H9 (cell line): ENCODE measurements at regions not wholly inside any gene's neighbourhood (a gene's known extent, or its start where the extent isn't known, plus 50 kb on each side); places are given as distances from the start of the nearest gene placed in this dataset.

ENCODE experiments used
- DNase-seq: peaks from one replicate; pipeline ENCODE4 v3.0.0-alpha.2; 2017
- H2AFZ ChIP-seq: one replicate; pipeline ENCODE4 v1.6.1; 2013; ENCODE audit warnings: mild to moderate bottlenecking, low read length, control low read depth, moderate library complexity
- H2AK5ac ChIP-seq: 2 replicates; pipeline ENCODE4 v1.6.1; 2013; ENCODE audit warnings: low read length, control low read depth, mixed read lengths; ENCODE audit not compliant: insufficient read length
- H2BK120ac ChIP-seq: one replicate; pipeline ENCODE4 v1.6.1; 2013; ENCODE audit warnings: low read depth, mild to moderate bottlenecking, low read length, control low read depth, inconsistent platforms; ENCODE audit not compliant: poor library complexity, severe bottlenecking
- H2BK12ac ChIP-seq: 2 replicates; pipeline ENCODE4 v1.6.1; 2013; ENCODE audit warnings: low read length, control low read depth, mixed read lengths, low read depth; ENCODE audit not compliant: insufficient read length
- H2BK15ac ChIP-seq: 2 replicates; pipeline ENCODE4 v1.6.1; 2013; ENCODE audit warnings: low read depth, low read length, control low read depth
- H2BK20ac ChIP-seq: one replicate; pipeline ENCODE4 v1.6.1; 2013; ENCODE audit warnings: low read depth, mild to moderate bottlenecking, low read length, control low read depth, inconsistent platforms; ENCODE audit not compliant: poor library complexity, severe bottlenecking
- H2BK5ac ChIP-seq: 2 replicates; pipeline ENCODE4 v1.6.1; 2013; ENCODE audit warnings: low read length, control low read depth, mixed read lengths; ENCODE audit not compliant: insufficient read length
- H3K14ac ChIP-seq: 2 replicates; pipeline ENCODE4 v1.6.1; 2013; ENCODE audit warnings: low read length, control low read depth; ENCODE audit not compliant: insufficient read depth
- H3K18ac ChIP-seq: 2 replicates; pipeline ENCODE4 v1.6.1; 2013; ENCODE audit warnings: low read depth, mild to moderate bottlenecking, mixed read lengths, low read length, control low read depth; ENCODE audit not compliant: insufficient read length
- H3K23ac ChIP-seq: 2 replicates; pipeline ENCODE4 v1.6.1; 2013; ENCODE audit warnings: low read length, control low read depth, mixed read lengths, low read depth; ENCODE audit not compliant: insufficient read length
- H3K23me2 ChIP-seq: 2 replicates; pipeline ENCODE4 v1.6.1; 2013; ENCODE audit warnings: low read depth, mild to moderate bottlenecking, mixed read lengths, low read length, control low read depth; ENCODE audit not compliant: insufficient read length, poor library complexity, severe bottlenecking
- H3K27ac ChIP-seq: 2 replicates; pipeline ENCODE4 v1.5.1; 2013; ENCODE audit warnings: low read length, control low read depth, mixed read lengths, low read depth; ENCODE audit not compliant: insufficient read length
- H3K27me3 ChIP-seq: 2 replicates; pipeline ENCODE4 v1.6.1; 2013; ENCODE audit warnings: low read length, control low read depth, inconsistent platforms; ENCODE audit not compliant: insufficient read depth
- H3K4ac ChIP-seq: 2 replicates; pipeline ENCODE4 v1.6.1; 2013; ENCODE audit warnings: low read depth, mild to moderate bottlenecking, control low read depth, inconsistent platforms, low read length, moderate library complexity
- H3K4me1 ChIP-seq: 2 replicates; pipeline ENCODE4 v1.6.1; 2013; ENCODE audit warnings: low read length, control low read depth, inconsistent platforms; ENCODE audit not compliant: insufficient read depth
- H3K4me2 ChIP-seq: 2 replicates; pipeline ENCODE4 v1.6.1; 2013; ENCODE audit warnings: low read length, control low read depth, mixed read lengths; ENCODE audit not compliant: insufficient read length, insufficient read depth
- H3K56ac ChIP-seq: 2 replicates; pipeline ENCODE4 v1.6.1; 2013; ENCODE audit warnings: low read depth, mild to moderate bottlenecking, mixed read lengths, low read length, control low read depth; ENCODE audit not compliant: insufficient read length
- H3K79me1 ChIP-seq: 2 replicates; pipeline ENCODE4 v1.6.1; 2013; ENCODE audit warnings: low read depth, mild to moderate bottlenecking, moderate library complexity, low read length, control low read depth, inconsistent platforms; ENCODE audit not compliant: insufficient read depth, poor library complexity, severe bottlenecking
- H3K79me2 ChIP-seq: 2 replicates; pipeline ENCODE4 v1.6.1; 2013; ENCODE audit warnings: low read length, control low read depth, inconsistent platforms; ENCODE audit not compliant: insufficient read depth
- H3K9ac ChIP-seq: 2 replicates; pipeline ENCODE4 v1.6.1; 2013; ENCODE audit warnings: low read length, control low read depth, mixed read lengths; ENCODE audit not compliant: insufficient read length; ENCODE audit errors: extremely low read depth
- H3K9me3 ChIP-seq: one replicate; pipeline ENCODE4 v1.6.1; 2013; ENCODE audit warnings: low read depth, low read length, inconsistent platforms; ENCODE audit not compliant: control insufficient read depth
- H3T11ph ChIP-seq: one replicate; pipeline ENCODE4 v1.6.1; 2013; ENCODE audit warnings: mild to moderate bottlenecking, low read length, control low read depth, inconsistent platforms
- H4K20me1 ChIP-seq: one replicate; pipeline ENCODE4 v1.6.1; 2013; ENCODE audit not compliant: control insufficient read depth, insufficient read length, insufficient read depth
- H4K5ac ChIP-seq: 2 replicates; pipeline ENCODE4 v1.6.1; 2013; ENCODE audit warnings: low read depth, mild to moderate bottlenecking, mixed read lengths, low read length, control low read depth; ENCODE audit not compliant: insufficient read length
- H4K8ac ChIP-seq: replicated peaks from 2 replicates; pipeline ENCODE4 v1.6.1; 2013; ENCODE audit warnings: low read length, control low read depth, mixed read lengths, low read depth; ENCODE audit not compliant: insufficient read length
- H4K91ac ChIP-seq: 2 replicates; pipeline ENCODE4 v1.6.1; 2013; ENCODE audit warnings: low read depth, mild to moderate bottlenecking, moderate library complexity, mixed read lengths, low read length, control low read depth; ENCODE audit not compliant: insufficient read length
- H3K27ac Mint-ChIP-seq, 3 experiments: 2 replicates in 2 of 3; 3 replicates in 1 of 3; pipeline ENCODE4 v1.8.0; 2020 to 2021; ENCODE audit warnings: mixed read lengths in 3 of 3, mild to moderate bottlenecking in 1 of 3, moderate library complexity in 1 of 3
- H3K27me3 Mint-ChIP-seq: 2 replicates; pipeline ENCODE4 v1.8.0; 2021; ENCODE audit warnings: low read depth, mild to moderate bottlenecking, moderate library complexity, mixed read lengths
- H3K36me3 Mint-ChIP-seq, 3 experiments: 2 replicates in 2 of 3; 3 replicates in 1 of 3; pipeline ENCODE4 v1.8.0; 2020 to 2021; ENCODE audit warnings: low read depth in 3 of 3, mixed read lengths in 3 of 3; ENCODE audit not compliant: insufficient read depth in 1 of 3
- H3K4me1 Mint-ChIP-seq, 2 experiments: 2 replicates each; pipeline ENCODE4 v1.8.0; 2020; ENCODE audit warnings: mixed read lengths in 2 of 2
- H3K4me3 Mint-ChIP-seq, 2 experiments: 2 replicates in 1 of 2; 3 replicates in 1 of 2; pipeline ENCODE4 v1.8.0; 2020 to 2021; ENCODE audit warnings: mild to moderate bottlenecking in 2 of 2, mixed read lengths in 2 of 2, moderate library complexity in 1 of 2
- H3K9me3 Mint-ChIP-seq, 2 experiments: 2 replicates in 1 of 2; 3 replicates in 1 of 2; pipeline ENCODE4 v1.8.0; 2020; ENCODE audit warnings: mild to moderate bottlenecking in 2 of 2, mixed read lengths in 2 of 2, moderate library complexity in 1 of 2
- WGBS: extraction: QIAGEN DNeasy Blood & Tissue Kit; methylation state at CpG from one replicate; pipeline ENCODE4 v1.1.7; 2013; ENCODE audit warnings: missing lambda C conversion rate, low lambda C conversion rate, mixed read lengths; ENCODE audit not compliant: insufficient read length; ENCODE audit errors: extremely low coverage; 5-methylcytosine and 5-hydroxymethylcytosine counted together
- TF ChIP-seq, protein P1 (sequence below): fragments of 200-600 bp; sonication (generic); conservative IDR thresholded peaks from 3 replicates; pipeline ENCODE4 v1.8.0; 2021; ENCODE audit warnings: antibody characterized with exemption, mild to moderate bottlenecking

- no peak overlapping the region for H3K4me2 ChIP-seq
- no peak overlapping the region for H4K8ac ChIP-seq
- WGBS, result no CpG with 5 or more reads among the region's 1 CpG
- H3K14ac ChIP-seq, result no peak overlapping the region
- H3K23me2 ChIP-seq, result no peaks in the 10 kb centered on the region
- H3K18ac ChIP-seq, result no peak overlapping the region
- no peak overlapping the region for H2BK5ac ChIP-seq
- H4K91ac ChIP-seq, result no peak overlapping the region
- no peak overlapping the region for H3K56ac ChIP-seq
- no peaks in the 10 kb centered on the region for H3K9me3 Mint-ChIP-seq
- no peak overlapping the region for H3K4ac ChIP-seq
- no peak overlapping the region for H3K4me3 Mint-ChIP-seq
- H3K23ac ChIP-seq, result no peak overlapping the region
- H3K4me1 ChIP-seq, result peaks cover 6% of the 10 kb centered on the region; the same call in 1 of the 2 replicates
- DNase-seq, result no peak
- H3K4me1 Mint-ChIP-seq, result peaks cover 19 to 26% of the 10 kb centered on the region in 2 experiments
- no peak overlapping the region for H2AK5ac ChIP-seq
- no peak overlapping the region for H2BK20ac ChIP-seq
- peaks cover 0 to 7% (median 0%) of the 10 kb centered on the region in 3 experiments; a peak in 1 of 7 replicates for H3K36me3 Mint-ChIP-seq
- no peaks in the 10 kb centered on the region for H3K79me1 ChIP-seq
- H3K27ac Mint-ChIP-seq, result 0 out of 7 replicates have a peak overlapping the region, but pooled peaks of 1 of the 3 experiments have one; percentile 9
- TF ChIP-seq, protein P1, sequence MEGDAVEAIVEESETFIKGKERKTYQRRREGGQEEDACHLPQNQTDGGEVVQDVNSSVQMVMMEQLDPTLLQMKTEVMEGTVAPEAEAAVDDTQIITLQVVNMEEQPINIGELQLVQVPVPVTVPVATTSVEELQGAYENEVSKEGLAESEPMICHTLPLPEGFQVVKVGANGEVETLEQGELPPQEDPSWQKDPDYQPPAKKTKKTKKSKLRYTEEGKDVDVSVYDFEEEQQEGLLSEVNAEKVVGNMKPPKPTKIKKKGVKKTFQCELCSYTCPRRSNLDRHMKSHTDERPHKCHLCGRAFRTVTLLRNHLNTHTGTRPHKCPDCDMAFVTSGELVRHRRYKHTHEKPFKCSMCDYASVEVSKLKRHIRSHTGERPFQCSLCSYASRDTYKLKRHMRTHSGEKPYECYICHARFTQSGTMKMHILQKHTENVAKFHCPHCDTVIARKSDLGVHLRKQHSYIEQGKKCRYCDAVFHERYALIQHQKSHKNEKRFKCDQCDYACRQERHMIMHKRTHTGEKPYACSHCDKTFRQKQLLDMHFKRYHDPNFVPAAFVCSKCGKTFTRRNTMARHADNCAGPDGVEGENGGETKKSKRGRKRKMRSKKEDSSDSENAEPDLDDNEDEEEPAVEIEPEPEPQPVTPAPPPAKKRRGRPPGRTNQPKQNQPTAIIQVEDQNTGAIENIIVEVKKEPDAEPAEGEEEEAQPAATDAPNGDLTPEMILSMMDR, result no peak
- no peaks in the 10 kb centered on the region for H3K27me3 ChIP-seq
- H3K27me3 Mint-ChIP-seq, result peaks cover 4% of the 10 kb centered on the region; the same call in 1 of the 2 replicates
- no peak overlapping the region for H2BK15ac ChIP-seq
- H4K20me1 ChIP-seq, result no peaks in the 10 kb centered on the region
- H4K5ac ChIP-seq, result no peak overlapping the region
- H3K27ac ChIP-seq, result no peak overlapping the region
- H2BK120ac ChIP-seq, result no peak overlapping the region
- no peak overlapping the region for H3K9ac ChIP-seq
- H2BK12ac ChIP-seq, result no peak overlapping the region
- H2AFZ ChIP-seq, result no peak overlapping the region
- H3T11ph ChIP-seq, result no peak overlapping the region
- H3K79me2 ChIP-seq, result no peaks in the 10 kb centered on the region
- H3K9me3 ChIP-seq, result no peaks in the 10 kb centered on the region
Observed at GRCh38 chr22:33991620-33992019, 71.3 kb upstream of the LARGE1 start.
